MCF 10A (cell line): ENCODE measurements at regions not wholly inside any gene's neighbourhood (a gene's known extent, or its start where the extent isn't known, plus 50 kb on each side); places are given as distances from the start of the nearest gene placed in this dataset.

ENCODE experiments used
- BruUV-seq: library from RNA; stranded (reverse); fragments of 400-500 nt; replicated peaks from 2 replicates; lab custom pipeline; 2021; lab: Mats Ljungman, UMichigan
- CTCF ChIA-PET: fragments of 300-600 bp; sonication (Branson Sonifier 250); formaldehyde crosslinking; extraction: SDS; loops from one replicate; lab custom pipeline; 2021; ENCODE audit warnings: antibody characterized with exemption, inconsistent platforms; lab: Yijun Ruan, JAX
- POLR2A ChIA-PET: fragments of 300-600, 350-650 bp; sonication (Branson Sonifier 250); formaldehyde crosslinking; extraction: SDS; loops from one replicate; lab custom pipeline; 2020; ENCODE audit warnings: antibody characterized with exemption, inconsistent platforms; lab: Yijun Ruan, JAX
- DNase-seq: peaks from one replicate; pipeline ENCODE4 v3.0.0-alpha.2; 2018; ENCODE audit not compliant: unreplicated experiment
- H3K27ac Mint-ChIP-seq: one replicate; pipeline ENCODE4 v1.8.0; 2022; ENCODE audit warnings: mild to moderate bottlenecking, low read depth, mixed read lengths; ENCODE audit not compliant: unreplicated experiment
- H3K27me3 Mint-ChIP-seq: one replicate; pipeline ENCODE4 v1.8.0; 2022; ENCODE audit warnings: mixed read lengths; ENCODE audit not compliant: insufficient read depth, unreplicated experiment
- H3K36me3 Mint-ChIP-seq: one replicate; pipeline ENCODE4 v1.8.0; 2022; ENCODE audit warnings: mild to moderate bottlenecking, moderate library complexity, mixed read lengths; ENCODE audit not compliant: insufficient read depth, unreplicated experiment
- H3K4me1 Mint-ChIP-seq: one replicate; pipeline ENCODE4 v1.8.0; 2022; ENCODE audit warnings: mixed read lengths; ENCODE audit not compliant: insufficient read depth, unreplicated experiment
- H3K4me3 Mint-ChIP-seq: one replicate; pipeline ENCODE4 v1.8.0; 2022; ENCODE audit warnings: mild to moderate bottlenecking, moderate library complexity, mixed read lengths; ENCODE audit not compliant: unreplicated experiment
- H3K9me3 Mint-ChIP-seq: one replicate; pipeline ENCODE4 v1.8.0; 2022; ENCODE audit warnings: mixed read lengths; ENCODE audit not compliant: unreplicated experiment
- CTCF ChIP-seq: fragments of 200-600 bp; IDR thresholded peaks from one replicate; pipeline ENCODE4 v1.8.0; 2022; ENCODE audit warnings: antibody characterized with exemption, mild to moderate bottlenecking; ENCODE audit not compliant: unreplicated experiment
- intact Hi-C: fragments of 100-400 bp; cut with micrococcal nuclease; formaldehyde crosslinking; loops from 2 replicates; pipeline ENCODE4 v1.14.1; 2022

- peaks cover 3% of the 10 kb centered on the region for H3K27me3 Mint-ChIP-seq
- CTCF ChIA-PET = no interaction called here
- H3K4me1 Mint-ChIP-seq = no peaks in the 10 kb centered on the region
- POLR2A ChIA-PET = no interaction called here
- H3K9me3 Mint-ChIP-seq = no peaks in the 10 kb centered on the region
- H3K27ac Mint-ChIP-seq = no peak overlapping the region
- H3K36me3 Mint-ChIP-seq = no peaks in the 10 kb centered on the region
- H3K4me3 Mint-ChIP-seq = no peak overlapping the region
- BruUV-seq = no TSS peak
- TF ChIP-seq CTCF = no peak
- DNase-seq = no peak
- intact Hi-C loops = no loop called here
These were observed 305.2 kb downstream of the MYCN start for GRCh38 chr2:16245481-16246054.

GRCh38 chr2:16244966-16245320 is 304.6 kb downstream of the MYCN start:
- intact Hi-C loops = no loop called here
- POLR2A ChIA-PET = no interaction called here
- Mint-ChIP-seq H3K4me3 (no peak overlapping the region), H3K9me3 (no peaks in the 10 kb centered on the region), H3K4me1 (no peaks in the 10 kb centered on the region), H3K27me3 (peaks cover 10% of the 10 kb centered on the region), H3K36me3 (no peaks in the 10 kb centered on the region), H3K27ac (no peak overlapping the region)
- no peak for TF ChIP-seq CTCF
- BruUV-seq = no TSS peak
- CTCF ChIA-PET = no interaction called here
- no peak for DNase-seq

GRCh38 chr2:16244153-16244965 is 304.0 kb downstream of the MYCN start:
- no peak overlapping the region for H3K4me3 Mint-ChIP-seq
- peaks cover 15% of the 10 kb centered on the region for H3K27me3 Mint-ChIP-seq
- no peaks in the 10 kb centered on the region for H3K36me3 Mint-ChIP-seq
- H3K4me1 Mint-ChIP-seq = no peaks in the 10 kb centered on the region
- ChIA-PET POLR2A (no interaction called here), CTCF (no interaction called here)
- intact Hi-C loops = no loop called here
- no peak overlapping the region for H3K27ac Mint-ChIP-seq
- DNase-seq = no peak
- BruUV-seq = no TSS peak
- TF ChIP-seq CTCF = no peak
- no peaks in the 10 kb centered on the region for H3K9me3 Mint-ChIP-seq

- ChIA-PET POLR2A (no interaction called here), CTCF (no interaction called here)
- DNase-seq = no peak
- BruUV-seq = no TSS peak
- intact Hi-C loops = no loop called here
- H3K4me3 Mint-ChIP-seq = no peak overlapping the region
- H3K27me3 Mint-ChIP-seq = peaks cover 17% of the 10 kb centered on the region
- no peak for TF ChIP-seq CTCF
- H3K9me3 Mint-ChIP-seq = no peaks in the 10 kb centered on the region
- no peaks in the 10 kb centered on the region for H3K4me1 Mint-ChIP-seq
- no peak overlapping the region for H3K27ac Mint-ChIP-seq
- no peaks in the 10 kb centered on the region for H3K36me3 Mint-ChIP-seq
These were observed 303.2 kb downstream of the MYCN start for GRCh38 chr2:16243411-16243996.
